ENCODE measurements at regions not wholly inside any gene's neighbourhood (a gene's known extent, or its start where the extent isn't known, plus 50 kb on each side); places are given as distances from the start of the nearest gene placed in this dataset.
"Not testable (repeated sequence)": the region's sequence is repeated elsewhere in the genome, so short reads cannot be mapped to it uniquely, and the experiment has no call there.

DNA sequence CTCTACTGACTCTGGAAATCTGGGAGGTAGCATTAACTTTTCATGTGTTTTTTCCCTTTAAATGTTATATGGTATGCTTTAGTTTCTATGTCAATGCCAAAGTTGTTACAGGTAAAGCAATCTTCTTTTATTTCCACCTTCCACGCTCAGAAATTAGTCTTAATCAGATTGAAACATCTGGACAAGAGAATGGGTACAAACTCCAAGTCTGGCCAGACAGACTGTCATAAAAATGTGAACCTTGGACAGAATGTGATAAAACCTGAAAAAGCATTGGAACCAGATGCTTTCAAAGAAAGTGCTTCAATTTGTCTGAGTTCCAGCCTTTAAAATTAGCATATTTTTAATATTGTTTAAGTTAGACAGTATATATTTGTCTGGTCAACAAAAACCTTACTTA is 110.7 kb upstream of the P2RY1 start:
- DNase-seq: no peak

DNA sequence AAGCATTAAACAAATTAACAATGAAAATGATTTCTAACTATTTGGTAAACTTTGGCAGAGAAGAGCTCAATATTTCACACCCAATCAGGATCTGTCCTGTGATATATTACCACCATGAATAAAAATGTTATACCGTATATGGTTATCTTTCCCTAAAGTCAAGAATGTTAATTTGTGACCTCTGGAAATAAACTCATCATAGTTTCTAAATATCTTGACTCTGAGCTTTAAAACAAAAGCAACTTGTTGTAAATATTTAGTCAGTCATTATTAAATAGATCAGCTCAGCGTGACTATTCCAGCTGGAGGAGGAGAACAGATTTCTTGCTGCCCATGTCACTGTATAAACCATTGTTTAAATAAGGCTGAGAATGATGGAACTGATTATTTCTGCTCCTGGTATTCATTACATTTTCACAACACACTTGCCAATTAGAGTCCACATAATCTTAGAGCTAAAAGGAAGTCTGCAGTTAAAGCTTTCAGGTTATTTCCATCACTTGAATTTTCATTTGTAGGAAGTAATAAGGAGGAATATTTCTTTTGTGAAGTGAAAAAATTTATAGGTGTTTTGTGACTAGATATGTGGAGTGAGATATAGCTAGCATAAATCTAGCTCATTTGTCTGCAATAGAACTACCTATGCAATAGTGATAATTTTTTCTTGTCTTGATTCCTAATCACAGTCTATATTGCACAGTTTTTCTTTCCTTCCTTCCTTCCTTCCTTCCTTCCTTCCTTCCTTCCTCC is 106.5 kb upstream of the P2RY1 start:
- DNase-seq: no peak

DNA sequence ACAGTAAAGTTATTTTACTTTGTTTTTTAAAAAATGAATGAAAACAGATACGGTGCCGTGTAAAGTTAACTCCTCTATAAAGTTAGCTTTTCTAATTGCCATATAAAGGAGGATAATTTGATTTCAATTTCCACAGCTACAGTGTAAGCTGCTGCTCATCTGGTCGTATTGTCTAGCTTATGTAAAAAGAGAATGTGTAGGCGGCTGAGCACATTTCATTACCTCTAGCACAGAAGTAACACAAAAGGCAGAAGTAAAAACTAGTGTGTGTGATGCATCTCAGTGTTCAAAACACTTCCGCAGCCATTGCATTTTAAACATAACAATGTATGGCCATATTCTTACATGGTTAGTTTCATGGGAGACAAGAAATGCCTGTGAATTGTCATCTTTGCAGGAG is 105.0 kb upstream of the P2RY1 start:
- DNase-seq: no peak

DNA sequence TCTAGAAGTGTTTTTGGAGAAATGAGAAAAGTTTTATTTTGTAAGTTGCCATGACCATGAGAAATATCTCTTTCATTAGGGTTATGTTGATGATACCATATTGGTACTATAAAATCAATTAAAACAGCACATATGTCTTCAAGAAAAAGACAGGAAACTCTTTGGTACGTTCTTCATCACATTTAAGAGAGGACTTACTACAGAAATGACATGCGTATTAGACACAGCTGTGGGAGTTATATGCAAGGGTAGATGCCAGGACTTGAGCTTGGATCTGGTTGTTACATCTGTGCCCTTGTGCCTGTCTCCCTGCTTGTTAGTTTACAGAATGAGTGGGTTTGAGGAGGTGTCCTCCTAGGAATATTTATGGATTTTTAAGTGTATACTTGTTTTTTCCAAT is 103.4 kb upstream of the P2RY1 start:
- DNase-seq: no peak

DNA sequence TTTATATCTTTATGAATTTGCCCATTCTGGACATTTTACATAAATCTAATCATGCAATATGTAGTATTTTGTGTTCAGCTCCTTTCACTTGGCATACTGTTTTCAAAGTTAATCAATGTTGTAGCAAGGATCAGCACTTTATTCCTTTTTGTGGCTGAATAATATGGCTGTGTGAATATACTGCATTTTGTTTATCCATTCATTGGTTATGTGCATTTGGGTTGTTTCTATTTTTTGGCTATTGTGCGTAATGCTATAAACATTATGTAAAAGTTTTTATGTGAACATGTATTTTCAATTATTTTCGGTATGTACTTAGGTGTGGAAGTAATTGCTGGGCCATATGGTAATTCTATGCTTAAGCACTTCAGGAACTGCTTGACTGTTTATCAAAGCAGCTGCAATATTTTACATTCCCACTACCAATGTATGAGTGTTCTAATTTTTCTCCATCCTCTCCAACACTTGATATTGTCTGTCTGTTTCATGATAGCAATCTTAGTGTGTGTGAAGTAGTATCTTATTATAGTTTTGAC is 101.3 kb upstream of the P2RY1 start:
- DNase-seq: no peak

DNA sequence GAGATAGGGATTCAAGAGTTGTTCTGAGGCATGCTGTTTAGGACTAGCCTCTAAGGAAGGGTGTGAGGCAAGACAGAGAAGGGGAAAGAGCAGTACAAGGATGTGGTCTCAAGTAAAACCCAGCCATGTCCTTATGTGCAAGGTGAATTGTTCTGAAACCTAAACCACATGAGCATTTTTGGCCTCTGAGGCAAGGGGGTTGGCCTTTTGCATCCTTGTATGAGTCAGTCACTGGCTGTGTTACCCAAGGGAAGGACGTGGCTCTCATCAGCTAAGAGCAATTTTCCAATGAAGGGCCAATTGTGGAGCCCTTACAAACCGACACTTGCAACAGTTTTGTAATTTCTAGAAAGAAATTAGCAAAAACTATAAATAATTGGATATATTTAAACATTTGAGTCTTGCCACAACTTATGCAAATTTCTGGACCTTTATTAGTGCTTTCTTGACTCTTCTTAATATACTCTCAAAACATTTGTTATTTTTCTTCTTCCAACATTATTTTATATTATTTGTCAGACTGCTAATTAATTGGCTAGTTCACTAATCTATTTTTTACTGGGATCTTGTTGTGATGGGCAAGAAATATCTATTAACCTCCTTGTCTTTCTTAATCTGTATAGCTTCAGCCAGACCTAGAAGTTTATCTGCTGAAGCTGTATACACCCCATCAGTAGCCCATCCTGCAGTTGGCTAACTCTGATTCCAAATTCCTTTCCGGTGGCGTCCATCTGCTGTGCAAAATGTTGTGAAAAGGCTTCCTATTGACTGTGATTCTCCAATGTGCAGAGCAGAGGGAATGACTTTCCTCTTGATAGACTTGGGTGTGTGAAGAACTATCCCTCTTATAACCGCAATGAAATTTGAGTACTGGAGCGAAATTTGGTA is 97.7 kb upstream of the P2RY1 start:
- no peak for DNase-seq

DNA sequence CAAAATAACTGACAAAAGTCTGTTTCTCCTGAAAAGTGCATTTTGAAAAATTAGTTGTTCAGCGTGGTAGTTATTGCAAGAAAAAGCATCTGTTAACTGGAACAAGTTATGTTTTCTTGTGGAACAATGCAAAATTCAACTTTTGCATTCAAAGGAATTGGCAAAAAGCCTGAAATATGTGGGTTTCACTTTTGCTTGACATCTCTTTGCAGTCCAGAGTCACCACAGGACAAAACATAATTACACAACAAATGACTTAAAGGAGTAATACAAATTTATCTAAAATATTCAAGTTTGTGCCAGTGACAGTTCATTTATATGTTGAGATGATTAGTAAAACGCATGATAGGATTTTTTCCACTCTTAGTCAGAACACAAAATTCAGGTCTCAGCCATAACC is 96.3 kb upstream of the P2RY1 start:
- DNase-seq: no peak

DNA sequence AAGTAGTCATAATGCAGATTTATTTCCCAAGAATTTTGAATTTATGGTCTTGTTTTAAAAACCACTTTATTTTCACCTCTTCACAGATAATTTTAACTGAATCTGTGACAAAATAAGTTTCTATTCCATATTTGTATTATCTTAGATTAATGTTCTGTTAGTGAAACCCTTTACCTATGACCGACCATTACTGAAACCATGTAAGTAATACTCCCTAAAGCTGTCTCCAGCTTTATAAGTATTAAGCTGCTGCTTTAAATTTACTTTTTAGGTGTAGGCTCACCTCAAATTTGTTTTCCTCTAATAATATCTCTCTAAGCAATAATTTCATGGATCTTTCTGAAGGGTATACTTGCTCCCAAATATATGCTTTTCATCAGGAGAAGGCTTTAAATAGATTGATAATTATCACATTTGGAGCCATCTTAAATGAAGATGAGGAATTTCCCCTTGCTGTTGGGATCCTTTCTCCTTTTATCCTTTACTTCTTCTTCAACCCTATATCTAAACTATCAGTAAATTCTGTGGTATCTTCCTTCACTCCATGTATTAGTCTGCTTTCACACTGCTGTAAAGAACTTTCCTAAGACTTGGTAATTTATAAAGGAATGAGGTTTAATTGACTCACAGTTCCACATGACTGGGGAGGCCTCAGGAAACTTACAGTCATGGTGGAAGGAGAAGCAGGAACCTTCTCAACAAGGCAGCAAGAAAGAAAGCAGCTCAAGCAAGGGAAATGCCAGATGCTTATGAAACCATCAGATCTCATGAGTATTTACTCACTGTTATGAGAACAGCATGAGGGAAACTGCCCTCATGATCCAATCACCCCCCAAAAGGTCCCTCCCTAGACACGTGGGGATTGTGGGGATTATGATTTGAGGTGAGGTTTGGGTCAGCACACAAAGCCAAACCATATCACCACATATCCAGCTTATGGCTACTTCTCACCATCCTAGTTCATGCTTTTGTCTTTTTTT is 92.3 kb upstream of the P2RY1 start:
- no peak for DNase-seq

DNA sequence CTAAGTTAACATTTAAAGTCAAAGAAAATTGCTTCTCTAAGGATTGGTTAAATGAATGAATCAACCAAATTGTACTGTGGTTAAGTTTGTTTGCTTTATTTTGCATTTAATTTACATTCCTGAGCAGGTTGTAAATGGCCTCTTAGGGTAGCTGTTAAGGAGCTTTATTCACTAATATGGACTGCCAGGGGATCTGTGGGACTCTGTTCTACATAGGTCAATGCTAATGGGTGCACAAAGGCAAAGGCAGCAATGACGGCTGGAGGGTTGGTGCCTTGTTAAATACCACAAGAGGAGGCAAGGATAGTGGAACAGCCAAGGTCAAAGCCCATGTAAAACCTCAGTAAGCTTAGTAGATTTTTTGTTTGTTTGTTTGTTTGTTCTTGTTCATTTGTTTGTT is 89.3 kb upstream of the P2RY1 start:
- DNase-seq: no peak

DNA sequence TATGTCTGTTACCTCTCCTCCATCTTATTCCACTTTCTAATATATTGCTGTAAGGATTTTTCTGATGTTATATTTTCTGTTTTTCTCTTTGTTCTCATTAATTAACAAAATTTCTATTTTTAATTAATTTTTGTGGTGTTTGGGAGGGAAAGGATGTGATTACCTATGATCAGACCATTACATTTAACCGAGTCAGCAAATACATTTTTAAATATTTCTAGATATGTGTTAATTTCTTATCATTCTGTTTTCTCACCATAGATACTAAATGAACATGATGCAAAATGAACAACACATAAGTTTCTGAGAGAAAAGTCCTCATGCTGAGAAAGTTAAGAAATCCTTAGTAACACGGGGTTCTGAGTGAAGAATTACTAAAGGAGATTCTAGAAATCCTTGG is 80.6 kb upstream of the P2RY1 start:
- no peak for DNase-seq

DNA sequence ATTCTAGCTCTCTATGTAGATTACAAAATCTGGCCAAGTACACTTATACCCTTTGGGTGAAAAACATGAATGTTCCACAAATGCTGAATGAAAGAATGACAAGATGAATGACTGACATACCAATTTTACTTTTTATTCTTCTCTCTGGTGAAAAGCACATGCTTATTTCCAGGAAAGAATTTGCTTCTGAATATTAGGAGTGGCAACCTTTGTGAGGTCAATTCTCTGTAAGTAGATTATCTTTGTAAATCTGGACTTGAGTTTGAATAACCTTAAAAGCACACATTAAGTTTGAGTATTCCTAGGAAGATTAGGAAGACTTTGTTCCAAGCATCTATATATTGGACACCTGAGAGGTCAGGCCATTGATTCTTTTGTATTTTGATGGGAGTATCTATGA is 78.1 kb upstream of the P2RY1 start:
- DNase-seq: no peak

DNA sequence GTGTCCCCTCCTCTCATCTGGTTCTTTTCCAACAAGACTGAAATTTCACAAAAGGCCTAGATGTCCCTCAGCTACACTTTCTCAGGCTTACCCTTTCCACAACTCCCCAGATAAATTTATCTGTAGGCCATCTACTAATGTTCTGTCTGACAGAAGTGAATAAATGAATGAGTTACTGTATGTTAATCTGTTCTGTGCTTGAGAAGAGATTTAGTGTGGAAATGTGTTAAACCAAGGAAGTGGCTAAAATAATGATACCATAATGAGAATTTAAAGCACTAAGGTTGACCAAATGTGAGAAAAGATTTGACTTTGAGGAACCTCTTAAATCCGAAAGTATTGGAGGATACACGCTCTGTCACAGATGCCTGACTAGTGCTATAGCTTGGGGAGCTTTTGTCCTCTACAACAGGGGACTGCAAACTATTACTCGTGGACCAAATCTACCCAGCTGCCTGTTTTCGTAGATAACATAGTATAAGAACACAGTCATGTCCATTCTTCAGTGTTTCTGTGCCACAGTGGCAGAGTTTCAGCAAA is 74.8 kb upstream of the P2RY1 start:
- no peak for DNase-seq

DNA sequence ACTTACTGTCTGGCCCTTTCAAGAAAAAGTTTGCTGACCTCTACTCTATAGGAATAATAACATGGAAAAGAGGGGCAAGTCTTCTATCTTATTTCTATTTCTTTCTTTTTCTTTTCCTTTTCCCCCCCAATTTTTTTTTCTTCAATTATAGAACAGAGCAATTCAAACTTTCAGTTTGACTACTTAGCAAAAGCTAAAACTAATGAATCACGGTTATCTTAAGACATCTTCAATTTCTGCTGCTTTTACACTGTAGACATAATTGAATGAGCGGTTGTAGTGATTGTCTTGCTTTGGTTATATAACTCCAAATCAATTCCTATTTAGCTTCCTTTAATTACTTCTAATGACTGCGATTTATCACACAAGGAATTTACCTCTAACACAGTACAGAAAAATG is 74.3 kb upstream of the P2RY1 start:
- DNase-seq: no peak

DNA sequence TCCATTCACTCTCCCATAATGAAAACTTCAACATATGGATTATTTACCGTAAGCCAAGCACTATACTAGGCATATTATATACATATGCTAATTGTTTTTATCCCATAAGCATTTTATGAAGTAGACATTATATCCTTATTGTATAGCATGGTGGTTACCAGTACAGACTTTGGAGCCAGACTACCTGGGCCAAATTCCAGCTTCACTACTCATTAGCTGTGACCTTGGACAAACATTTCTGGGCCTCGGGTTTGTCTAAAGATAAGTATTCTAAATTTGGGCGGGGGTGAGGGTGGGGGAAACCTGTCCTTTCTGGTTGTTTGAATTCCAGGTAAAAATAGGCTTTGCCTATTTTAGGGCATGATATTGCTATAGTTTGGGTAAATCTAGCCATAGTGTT is 66.5 kb upstream of the P2RY1 start:
- DNase-seq: no peak

DNA sequence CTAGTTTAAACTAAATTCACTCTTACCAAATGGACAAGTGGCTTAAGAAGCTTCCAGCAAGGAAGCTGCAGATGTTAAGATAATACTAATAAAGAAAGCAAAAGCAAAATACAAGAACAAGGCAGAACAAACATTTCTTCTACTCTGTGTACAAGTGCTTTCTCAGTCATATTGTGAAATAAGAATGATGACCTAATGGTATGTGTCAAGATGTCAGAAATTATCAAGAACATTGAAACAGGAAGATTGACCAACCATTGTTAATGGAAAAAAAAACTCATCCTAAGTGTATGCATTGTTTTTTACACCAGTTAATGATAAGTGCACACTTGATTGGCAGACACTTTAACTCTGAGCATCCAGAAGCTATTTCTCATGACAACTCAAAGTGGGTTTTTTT is 65.4 kb upstream of the P2RY1 start:
- DNase-seq: no peak

DNA sequence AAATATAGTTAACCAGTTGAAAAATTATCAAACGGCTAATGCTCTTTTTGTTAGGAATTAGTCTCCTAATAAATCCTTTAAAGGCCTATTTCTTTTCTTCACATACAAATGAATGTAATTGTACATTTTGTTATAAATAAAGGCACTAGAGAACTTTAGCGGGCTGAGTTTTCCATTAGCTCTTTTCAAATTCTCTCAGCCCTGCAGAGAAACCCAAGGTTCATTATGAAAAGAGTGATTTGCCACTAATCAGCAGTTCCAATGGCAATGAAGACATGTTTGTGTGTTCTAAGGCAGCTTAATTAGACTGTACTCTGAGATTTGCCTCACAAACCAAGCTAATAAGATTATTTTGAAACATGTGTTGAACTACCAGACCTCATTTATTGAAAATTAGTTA is 64.6 kb upstream of the P2RY1 start:
- DNase-seq: no peak

DNA sequence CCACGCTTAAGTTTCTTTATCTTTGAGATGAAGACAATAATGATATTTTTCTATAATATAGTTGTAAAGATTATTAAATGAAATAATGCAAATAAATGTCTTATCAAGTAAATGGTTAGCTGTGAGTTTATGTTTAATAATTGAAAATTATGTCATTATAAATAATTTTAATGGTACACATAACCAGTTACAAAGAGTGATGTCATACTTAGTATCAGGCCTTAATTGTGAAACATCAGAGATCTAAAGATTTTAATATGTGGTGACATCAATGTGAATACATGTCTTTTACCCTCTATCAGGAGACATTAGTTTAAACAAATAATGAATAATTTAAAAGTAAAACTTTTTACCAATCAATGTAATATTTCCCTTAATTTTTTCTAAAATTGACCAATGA is 63.8 kb upstream of the P2RY1 start:
- DNase-seq: no peak

DNA sequence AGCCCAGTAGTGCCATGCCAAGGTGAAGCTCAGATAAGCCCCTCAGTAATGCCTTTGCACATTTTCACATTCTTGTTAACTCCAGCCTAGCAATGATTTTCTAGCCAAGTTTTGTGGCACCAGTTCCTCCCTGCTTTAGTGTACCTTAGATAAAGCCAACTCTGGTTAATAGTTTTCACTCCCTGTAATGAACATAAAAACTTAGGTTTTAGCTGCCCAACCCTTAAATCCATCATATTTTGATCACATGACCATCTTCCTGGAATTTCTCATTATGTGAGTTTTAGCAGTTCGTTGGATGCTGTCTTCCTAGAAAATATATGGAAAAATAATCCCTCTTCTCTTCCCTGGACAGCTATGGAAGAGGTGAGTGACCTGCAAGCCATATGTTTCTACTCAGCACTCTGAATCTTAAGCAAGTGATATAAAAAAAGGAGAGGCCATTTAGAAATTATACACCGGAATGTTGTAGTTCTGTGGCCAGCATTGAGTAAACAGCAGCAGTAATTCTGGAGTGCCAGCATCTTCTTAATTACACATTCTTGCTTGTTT is 62.2 kb upstream of the P2RY1 start:
- DNase-seq: no peak

DNA sequence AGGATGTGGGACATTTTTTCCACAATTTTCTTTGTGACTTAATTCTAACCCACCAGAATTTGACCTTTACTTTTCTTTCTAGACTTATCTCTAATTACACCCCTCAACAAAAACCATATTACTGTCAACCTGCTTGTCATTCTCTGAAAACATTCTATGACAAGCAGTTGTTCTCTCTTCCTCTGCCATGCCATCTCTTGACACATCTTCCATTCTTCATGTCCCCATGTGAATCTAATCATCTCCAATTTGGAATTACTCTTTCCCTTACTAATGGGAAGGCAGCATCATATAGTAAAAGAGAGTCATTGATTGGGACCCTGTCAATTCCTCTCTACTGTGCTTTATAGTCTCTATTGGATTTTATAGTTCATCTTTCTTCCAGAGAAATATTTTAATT is 61.3 kb upstream of the P2RY1 start:
- DNase-seq: no peak

DNA sequence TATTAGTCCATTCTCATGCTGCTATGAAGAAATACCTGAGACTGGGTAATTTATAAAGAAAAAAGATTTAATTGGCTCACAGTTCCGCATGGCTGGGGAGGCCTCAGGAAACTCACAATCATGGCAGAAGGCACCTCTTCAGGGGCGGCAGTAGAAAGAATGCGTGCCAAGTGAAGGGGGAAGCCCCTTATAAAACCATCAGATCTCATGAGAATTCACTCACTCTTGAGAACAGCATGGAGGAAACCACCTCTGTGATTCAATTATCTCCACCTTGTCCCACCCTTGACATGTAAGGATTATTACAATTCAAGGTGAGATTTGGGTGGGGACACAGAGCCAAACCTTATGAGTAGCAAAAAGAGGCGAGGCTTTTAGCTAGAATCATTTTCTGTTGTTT is 60.7 kb upstream of the P2RY1 start:
- DNase-seq: not testable (repeated sequence)

DNA sequence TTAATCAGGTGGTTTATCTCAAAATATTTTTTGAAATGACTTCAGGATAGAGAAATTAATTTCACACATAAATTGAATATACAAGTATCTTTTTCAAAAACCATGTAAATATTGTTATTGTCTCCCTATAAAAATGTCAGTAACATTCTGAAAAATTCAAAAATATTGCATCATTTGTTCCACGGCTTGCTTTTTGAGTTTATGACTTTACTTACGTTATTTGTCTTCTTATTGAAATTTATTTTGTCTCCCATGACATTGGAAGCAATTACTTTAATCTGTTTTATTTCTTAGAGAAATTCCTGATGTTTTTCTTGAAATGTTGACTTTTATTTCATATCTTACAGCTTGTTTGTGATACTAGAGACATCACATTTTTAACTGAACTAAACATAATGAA is 56.9 kb upstream of the P2RY1 start:
- DNase-seq: no peak

DNA sequence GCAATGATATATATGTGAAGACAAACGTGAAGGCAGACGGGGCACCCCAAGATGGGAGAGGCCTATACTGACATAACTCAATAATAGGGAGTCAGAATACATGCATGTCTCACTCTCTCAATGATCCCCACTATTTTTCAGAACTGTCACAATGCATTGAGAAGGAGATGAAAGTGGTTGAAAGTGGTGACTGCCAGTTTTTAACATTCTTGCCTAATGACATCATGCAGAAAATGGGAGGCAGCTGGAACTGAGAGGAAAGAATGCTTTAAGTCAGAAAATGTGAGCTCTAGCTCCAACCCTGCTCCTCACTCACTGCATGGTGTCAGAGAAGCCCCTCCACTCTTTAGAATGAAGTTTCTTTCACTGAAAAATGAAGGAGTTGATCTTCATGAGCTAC is 55.3 kb upstream of the P2RY1 start:
- no peak for DNase-seq
